ENCODE measurements at regions not wholly inside any gene's neighbourhood (a gene's known extent, or its start where the extent isn't known, plus 50 kb on each side); places are given as distances from the start of the nearest gene placed in this dataset.

DNA sequence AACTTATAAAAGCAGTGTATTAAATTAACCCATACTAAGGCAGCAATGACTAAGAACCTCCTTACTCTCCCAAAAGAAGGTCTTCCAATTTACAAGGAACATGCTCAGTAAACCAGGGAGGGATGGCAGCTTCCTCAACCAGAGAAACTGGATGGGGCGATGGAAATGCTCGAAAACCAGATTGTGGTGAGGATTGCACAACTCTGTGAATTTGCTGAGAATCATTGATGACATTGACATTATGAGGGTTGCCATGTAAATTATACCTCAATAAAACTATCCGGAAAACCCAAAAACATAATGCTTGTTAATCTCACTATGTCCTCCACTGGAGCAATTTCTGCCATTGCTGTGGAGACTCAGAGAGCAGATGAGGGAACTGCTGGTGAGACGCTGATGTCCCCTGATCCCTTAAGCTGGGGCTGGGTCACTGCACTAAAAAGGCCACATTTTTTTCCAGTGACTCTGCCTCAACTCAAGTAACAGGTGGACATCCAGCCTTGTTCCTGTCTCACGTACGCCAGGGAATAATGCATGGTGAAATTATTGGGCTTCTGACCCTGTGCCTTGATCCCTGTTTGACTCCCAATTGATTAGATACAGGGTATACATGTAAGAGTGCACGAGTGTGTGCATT is 288.3 kb downstream of the CYP26B1 start:
- H3K27me3 ChIP-seq: no peaks in the 10 kb centered on the region

GRCh38 chr2:71858071-71858470 is 289.6 kb downstream of the CYP26B1 start:
- Histone ChIP-seq H3K9me3 (ENCODE audit: low read depth) (no peaks in the 10 kb centered on the region), H3K27me3 (no peaks in the 10 kb centered on the region), H3K36me3 (replicated peaks; ENCODE audit: insufficient read depth, low read depth) (no peaks in the 10 kb centered on the region), H2AFZ (no peak overlapping the region), H4K20me1 (ENCODE audit: insufficient read depth, poor library complexity, severe bottlenecking) (no peaks in the 10 kb centered on the region), H3K4me2 (no peak overlapping the region), H3K27ac (no peak overlapping the region), H3K4me1 (ENCODE audit: insufficient read depth) (no peaks in the 10 kb centered on the region), H3K4me3 (no peak overlapping the region), H3K79me2 (no peaks in the 10 kb centered on the region), H3K9me2 (replicated peaks; ENCODE audit: insufficient read depth) (no peaks in the 10 kb centered on the region)
- no peak for TF ChIP-seq EZH2phosphoT487 (IDR thresholded peaks at IDR 0.05; ENCODE audit: low read depth, severe bottlenecking, unreplicated experiment)
- TF ChIP-seq EZH2 (IDR thresholded peaks at IDR 0.05; ENCODE audit: borderline replicate concordance): no peak
- TF ChIP-seq CTCF (IDR thresholded peaks at IDR 0.05; ENCODE audit: poor library complexity): no peak
- no peak for DNase-seq (ENCODE audit: low spot score)
- 83% methylated on average over 4 of the region's 4 CpGs for WGBS (ENCODE audit: low lambda C conversion rate, missing lambda C conversion rate)

More for the DNA sequence above, 288.3 kb downstream of the CYP26B1 start:
- Histone ChIP-seq H4K20me1 (ENCODE audit: insufficient read depth, poor library complexity, severe bottlenecking) (no peaks in the 10 kb centered on the region), H3K4me1 (ENCODE audit: insufficient read depth) (no peaks in the 10 kb centered on the region), H3K9me2 (replicated peaks; ENCODE audit: insufficient read depth) (no peaks in the 10 kb centered on the region), H3K4me3 (no peak overlapping the region), H3K79me2 (no peaks in the 10 kb centered on the region), H3K9me3 (ENCODE audit: low read depth) (no peaks in the 10 kb centered on the region), H2AFZ (no peak overlapping the region), H3K27ac (no peak overlapping the region), H3K36me3 (replicated peaks; ENCODE audit: insufficient read depth, low read depth) (no peaks in the 10 kb centered on the region), H3K4me2 (no peak overlapping the region)
- DNase-seq (ENCODE audit: low spot score): no peak
- WGBS (ENCODE audit: low lambda C conversion rate, missing lambda C conversion rate): 93% methylated on average over 7 of the region's 7 CpGs
- no peak for TF ChIP-seq CTCF (IDR thresholded peaks at IDR 0.05; ENCODE audit: poor library complexity)
- no peak for TF ChIP-seq EZH2 (IDR thresholded peaks at IDR 0.05; ENCODE audit: borderline replicate concordance)
- no peak for TF ChIP-seq EZH2phosphoT487 (IDR thresholded peaks at IDR 0.05; ENCODE audit: low read depth, severe bottlenecking, unreplicated experiment)

DNA sequence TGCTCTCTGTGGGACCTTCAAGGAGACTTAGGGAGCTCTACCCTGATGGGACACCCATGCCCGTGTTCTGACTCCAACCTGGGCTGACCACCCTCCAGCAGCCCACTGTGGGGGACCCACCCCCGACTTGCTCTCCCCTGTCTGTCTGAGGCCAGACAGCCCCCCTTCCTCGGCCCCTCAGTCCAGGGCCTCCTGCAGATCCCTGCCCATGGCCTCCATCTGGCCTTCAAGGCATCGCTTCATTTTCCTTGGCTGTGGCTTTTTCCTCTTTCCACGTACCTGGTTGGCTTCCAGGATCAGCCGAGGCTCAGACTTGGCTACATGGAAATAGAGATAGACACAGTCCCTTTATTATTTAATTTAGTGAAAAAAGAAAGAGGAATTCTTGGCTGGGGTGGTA is 290.0 kb downstream of the CYP26B1 start:
- Histone ChIP-seq H3K4me3 (no peak overlapping the region), H3K79me2 (no peaks in the 10 kb centered on the region), H4K20me1 (ENCODE audit: insufficient read depth, poor library complexity, severe bottlenecking) (no peaks in the 10 kb centered on the region), H3K4me1 (ENCODE audit: insufficient read depth) (no peaks in the 10 kb centered on the region), H3K36me3 (replicated peaks; ENCODE audit: insufficient read depth, low read depth) (no peaks in the 10 kb centered on the region), H3K27me3 (no peaks in the 10 kb centered on the region), H3K9me3 (ENCODE audit: low read depth) (no peaks in the 10 kb centered on the region), H2AFZ (no peak overlapping the region), H3K4me2 (no peak overlapping the region), H3K9me2 (replicated peaks; ENCODE audit: insufficient read depth) (no peaks in the 10 kb centered on the region), H3K27ac (no peak overlapping the region)
- TF ChIP-seq EZH2 (IDR thresholded peaks at IDR 0.05; ENCODE audit: borderline replicate concordance): no peak
- TF ChIP-seq EZH2phosphoT487 (IDR thresholded peaks at IDR 0.05; ENCODE audit: low read depth, severe bottlenecking, unreplicated experiment): no peak
- TF ChIP-seq CTCF (IDR thresholded peaks at IDR 0.05; ENCODE audit: poor library complexity): no peak
- 94% methylated on average over 6 of the region's 6 CpGs for WGBS (ENCODE audit: low lambda C conversion rate, missing lambda C conversion rate)
- no peak for DNase-seq (ENCODE audit: low spot score)

All from hepatocyte (in vitro differentiated cells).